ENCODE measurements at regions not wholly inside any gene's neighbourhood (a gene's known extent, or its start where the extent isn't known, plus 50 kb on each side); places are given as distances from the start of the nearest gene placed in this dataset.

DNA sequence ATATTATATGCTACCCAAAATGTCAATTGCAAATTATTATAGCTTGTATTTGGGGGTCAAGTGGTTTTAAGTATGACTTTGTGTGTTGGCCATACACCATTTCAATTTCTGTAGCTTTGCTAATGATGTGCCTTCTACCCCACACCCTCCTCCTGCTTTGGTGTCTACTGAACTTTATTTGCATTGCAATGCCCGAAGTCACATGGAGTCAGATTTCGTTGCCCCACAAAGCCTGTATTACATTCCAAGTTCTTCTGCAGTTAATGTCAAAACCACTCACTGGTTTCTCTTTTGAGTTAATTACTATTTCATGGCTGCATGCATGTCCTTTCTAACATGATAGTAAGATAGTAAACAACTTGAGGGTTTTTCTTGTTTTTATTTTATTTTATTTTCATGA lies 528.9 kb downstream of the RIT2 start:
- H3K4me2 ChIP-seq (ENCODE audit: insufficient read depth, low read length) = no peak overlapping the region
- no peak overlapping the region for H3K9ac ChIP-seq (replicated peaks; ENCODE audit: extremely low read depth, insufficient read depth, low read length)
- dilution Hi-C loops (cut with MboI; ENCODE audit: extremely low pct_ligation_motif_present, low sequenced_read_pairs) (no loop called here), intact Hi-C loops (cut with micrococcal nuclease) (no loop called here)
- no peaks in the 10 kb centered on the region for H3K9me3 ChIP-seq (replicated peaks; ENCODE audit: control insufficient read depth, insufficient read depth, low read length)
- no TSS peak for BruUV-seq (replicated peaks)
- no peak overlapping the region for H3K4me3 ChIP-seq (replicated peaks in 1 of 3; ENCODE audit: insufficient read depth in 1 of 3, low read depth in 1 of 3, low read length in 3 of 3)
- no peak overlapping the region for H2AFZ ChIP-seq (ENCODE audit: low read depth, low read length)
- H3K27ac ChIP-seq (ENCODE audit: insufficient read depth, low read depth, low read length) = no peak overlapping the region
- CTCF ChIA-PET = interaction anchor here (1.2 to 1.9 kb wide), 2 partner anchors 10 to 687 kb away, joined by 3 to 8 read pairs; no protein-coding TSS in a partner anchor
- TF ChIP-seq POLR2AphosphoS5 (IDR thresholded peaks at IDR 0.05; ENCODE audit: insufficient read depth, low read depth, low read length) (no peak), JUN (IDR thresholded peaks at IDR 0.05; ENCODE audit: borderline replicate concordance, insufficient read depth, insufficient read length, low read depth) (no peak), FOS (IDR thresholded peaks at IDR 0.05; ENCODE audit: borderline replicate concordance, insufficient read depth, low read length) (no peak), MYC (IDR thresholded peaks at IDR 0.05; ENCODE audit: low read depth, low read length) (no peak), GATA2 (IDR thresholded peaks at IDR 0.05; ENCODE audit: insufficient read depth, insufficient read length, low read depth, low read length) (no peak), EZH2 (IDR thresholded peaks at IDR 0.05; ENCODE audit: borderline replicate concordance, low read depth, low read length, severe bottlenecking) (no peak), POLR2A (IDR thresholded peaks at IDR 0.05; ENCODE audit: low read depth, low read length) (no peak)
- TF ChIP-seq, protein P1, sequence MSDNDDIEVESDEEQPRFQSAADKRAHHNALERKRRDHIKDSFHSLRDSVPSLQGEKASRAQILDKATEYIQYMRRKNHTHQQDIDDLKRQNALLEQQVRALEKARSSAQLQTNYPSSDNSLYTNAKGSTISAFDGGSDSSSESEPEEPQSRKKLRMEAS (IDR thresholded peaks at IDR 0.05; ENCODE audit: insufficient read depth, insufficient read length) = no peak
- TF ChIP-seq, protein P2, sequence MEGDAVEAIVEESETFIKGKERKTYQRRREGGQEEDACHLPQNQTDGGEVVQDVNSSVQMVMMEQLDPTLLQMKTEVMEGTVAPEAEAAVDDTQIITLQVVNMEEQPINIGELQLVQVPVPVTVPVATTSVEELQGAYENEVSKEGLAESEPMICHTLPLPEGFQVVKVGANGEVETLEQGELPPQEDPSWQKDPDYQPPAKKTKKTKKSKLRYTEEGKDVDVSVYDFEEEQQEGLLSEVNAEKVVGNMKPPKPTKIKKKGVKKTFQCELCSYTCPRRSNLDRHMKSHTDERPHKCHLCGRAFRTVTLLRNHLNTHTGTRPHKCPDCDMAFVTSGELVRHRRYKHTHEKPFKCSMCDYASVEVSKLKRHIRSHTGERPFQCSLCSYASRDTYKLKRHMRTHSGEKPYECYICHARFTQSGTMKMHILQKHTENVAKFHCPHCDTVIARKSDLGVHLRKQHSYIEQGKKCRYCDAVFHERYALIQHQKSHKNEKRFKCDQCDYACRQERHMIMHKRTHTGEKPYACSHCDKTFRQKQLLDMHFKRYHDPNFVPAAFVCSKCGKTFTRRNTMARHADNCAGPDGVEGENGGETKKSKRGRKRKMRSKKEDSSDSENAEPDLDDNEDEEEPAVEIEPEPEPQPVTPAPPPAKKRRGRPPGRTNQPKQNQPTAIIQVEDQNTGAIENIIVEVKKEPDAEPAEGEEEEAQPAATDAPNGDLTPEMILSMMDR (IDR thresholded peaks at IDR 0.05; ENCODE audit: extremely low read depth in 1 of 2, insufficient read depth in 1 of 2, low read depth in 1 of 2, low read length in 2 of 2) = no peak
- H3K79me2 ChIP-seq (ENCODE audit: control insufficient read depth, insufficient read depth, low read length) = no peaks in the 10 kb centered on the region
- no peaks in the 10 kb centered on the region for H3K9me1 ChIP-seq (replicated peaks; ENCODE audit: control insufficient read depth, extremely low read depth, insufficient read depth, low read length)
- FAIRE-seq (no peak), DNase-seq (ENCODE audit: low read depth, low spot score) (no peak)
- no peaks in the 10 kb centered on the region for H3K27me3 ChIP-seq (ENCODE audit: control insufficient read depth in 2 of 2, insufficient read depth in 2 of 2, low read length in 2 of 2)
- no peaks in the 10 kb centered on the region for H3K4me1 ChIP-seq (ENCODE audit: control insufficient read depth, extremely low read depth, insufficient read depth, low read length)
- no peaks in the 10 kb centered on the region for H4K20me1 ChIP-seq (replicated peaks; ENCODE audit: control insufficient read depth, extremely low read depth, insufficient read depth, low read length)
- H3K36me3 ChIP-seq (ENCODE audit: control insufficient read depth in 2 of 2, extremely low read depth in 1 of 2, insufficient read depth in 2 of 2, low read length in 2 of 2) = no peaks in the 10 kb centered on the region
- POLR2A ChIA-PET = no interaction called here

Measured in endothelial cell of umbilical vein (primary cell).